VCaP (cell line): ENCODE measurements at regions not wholly inside any gene's neighbourhood (a gene's known extent, or its start where the extent isn't known, plus 50 kb on each side); places are given as distances from the start of the nearest gene placed in this dataset.

Experiments
- H3K27ac ChIP-seq: fragments of 450-650 bp; 2 replicates; pipeline ENCODE4 v1.5.1; 2017
- TF ChIP-seq, protein P1 (sequence below): fragments of 450-650 bp; conservative IDR thresholded peaks from 2 replicates; pipeline ENCODE4 v1.5.1; 2017; ENCODE audit warnings: mild to moderate bottlenecking, moderate library complexity

DNA sequence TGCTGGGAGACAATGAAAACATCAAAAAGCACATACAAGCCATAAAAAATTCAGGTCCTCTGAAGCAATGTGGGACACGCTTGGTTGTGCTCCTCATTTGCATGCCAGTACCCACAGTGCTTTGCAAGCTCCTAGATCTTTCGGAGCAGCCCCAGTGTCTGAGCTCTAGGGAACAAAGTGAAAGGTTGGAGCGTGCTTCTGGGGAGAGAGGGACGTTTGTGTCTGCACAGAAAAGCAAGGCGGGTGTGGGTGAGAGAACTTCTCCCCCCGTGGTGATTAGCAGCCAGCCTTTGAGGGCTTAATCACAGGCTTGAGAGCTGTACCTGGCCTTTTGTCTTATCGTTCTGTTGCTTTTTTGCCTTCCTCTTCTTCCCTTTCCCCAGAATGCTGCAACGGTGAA is 76.7 kb upstream of the HABP2 start:
- TF ChIP-seq, protein P1, sequence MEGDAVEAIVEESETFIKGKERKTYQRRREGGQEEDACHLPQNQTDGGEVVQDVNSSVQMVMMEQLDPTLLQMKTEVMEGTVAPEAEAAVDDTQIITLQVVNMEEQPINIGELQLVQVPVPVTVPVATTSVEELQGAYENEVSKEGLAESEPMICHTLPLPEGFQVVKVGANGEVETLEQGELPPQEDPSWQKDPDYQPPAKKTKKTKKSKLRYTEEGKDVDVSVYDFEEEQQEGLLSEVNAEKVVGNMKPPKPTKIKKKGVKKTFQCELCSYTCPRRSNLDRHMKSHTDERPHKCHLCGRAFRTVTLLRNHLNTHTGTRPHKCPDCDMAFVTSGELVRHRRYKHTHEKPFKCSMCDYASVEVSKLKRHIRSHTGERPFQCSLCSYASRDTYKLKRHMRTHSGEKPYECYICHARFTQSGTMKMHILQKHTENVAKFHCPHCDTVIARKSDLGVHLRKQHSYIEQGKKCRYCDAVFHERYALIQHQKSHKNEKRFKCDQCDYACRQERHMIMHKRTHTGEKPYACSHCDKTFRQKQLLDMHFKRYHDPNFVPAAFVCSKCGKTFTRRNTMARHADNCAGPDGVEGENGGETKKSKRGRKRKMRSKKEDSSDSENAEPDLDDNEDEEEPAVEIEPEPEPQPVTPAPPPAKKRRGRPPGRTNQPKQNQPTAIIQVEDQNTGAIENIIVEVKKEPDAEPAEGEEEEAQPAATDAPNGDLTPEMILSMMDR = no peak
- peak overlapping the region; percentile 79 for H3K27ac ChIP-seq

GRCh38 chr10:113476673-113477072 is 76.2 kb upstream of the HABP2 start:
- peak overlapping the region; percentile 79; the same call in 1 of the 2 replicates for H3K27ac ChIP-seq
- TF ChIP-seq, protein P1 = no peak

- TF ChIP-seq, protein P1 = no peak
- no peak overlapping the region for H3K27ac ChIP-seq
Observed at GRCh38 chr10:113477451-113477850, 75.4 kb upstream of the HABP2 start.

DNA sequence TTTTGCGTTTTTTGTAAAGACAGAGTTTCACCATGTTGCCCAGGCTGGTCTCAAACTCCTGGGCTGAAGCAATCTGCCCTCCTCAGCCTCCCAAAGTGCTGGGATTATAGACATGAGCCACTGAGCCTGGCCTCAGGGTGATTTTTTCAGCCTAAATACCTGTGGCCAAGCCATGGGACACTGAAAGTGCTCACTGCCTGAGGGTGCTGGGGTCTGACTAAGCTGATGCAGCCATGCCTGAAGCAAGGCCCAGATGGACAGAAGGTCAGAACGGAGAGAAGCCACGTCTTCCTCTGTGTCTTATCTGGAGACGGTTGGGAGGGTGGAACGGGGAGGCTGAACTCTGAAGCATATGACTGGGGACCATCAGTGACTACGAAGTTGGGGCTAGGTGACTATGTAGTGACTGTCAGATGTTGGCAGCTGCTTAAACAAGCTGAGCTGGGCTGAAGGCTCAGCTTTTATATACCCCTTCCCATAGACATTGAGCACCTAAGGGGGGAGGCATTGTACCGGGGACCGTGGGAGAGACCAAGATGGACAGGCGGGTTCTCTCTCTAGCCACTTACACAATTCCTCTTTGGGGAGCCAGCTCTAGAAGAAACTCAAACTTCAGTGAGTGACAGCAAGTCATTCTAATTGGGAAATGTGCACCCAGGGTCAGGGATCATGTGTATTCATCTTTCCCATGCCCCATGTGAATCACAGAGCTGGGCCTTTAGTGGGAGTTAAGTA is 73.3 kb upstream of the HABP2 start:
- TF ChIP-seq, protein P1 = no peak
- H3K27ac ChIP-seq = no peak overlapping the region

DNA sequence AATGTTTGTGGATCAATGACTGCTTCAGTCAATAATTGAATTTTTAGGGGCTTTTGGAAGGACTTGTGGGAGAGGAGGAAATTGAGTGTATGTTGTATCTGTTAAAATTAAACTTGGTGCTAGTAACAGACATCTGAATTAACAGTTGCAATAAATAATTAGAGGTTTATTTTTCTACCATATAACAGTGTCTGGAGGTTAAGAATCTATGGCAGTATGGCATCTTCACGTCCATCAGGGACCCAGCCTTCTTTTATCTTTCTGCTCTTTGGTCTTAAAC is 72.8 kb upstream of the HABP2 start:
- no peak overlapping the region for H3K27ac ChIP-seq
- TF ChIP-seq, protein P1 = no peak

DNA sequence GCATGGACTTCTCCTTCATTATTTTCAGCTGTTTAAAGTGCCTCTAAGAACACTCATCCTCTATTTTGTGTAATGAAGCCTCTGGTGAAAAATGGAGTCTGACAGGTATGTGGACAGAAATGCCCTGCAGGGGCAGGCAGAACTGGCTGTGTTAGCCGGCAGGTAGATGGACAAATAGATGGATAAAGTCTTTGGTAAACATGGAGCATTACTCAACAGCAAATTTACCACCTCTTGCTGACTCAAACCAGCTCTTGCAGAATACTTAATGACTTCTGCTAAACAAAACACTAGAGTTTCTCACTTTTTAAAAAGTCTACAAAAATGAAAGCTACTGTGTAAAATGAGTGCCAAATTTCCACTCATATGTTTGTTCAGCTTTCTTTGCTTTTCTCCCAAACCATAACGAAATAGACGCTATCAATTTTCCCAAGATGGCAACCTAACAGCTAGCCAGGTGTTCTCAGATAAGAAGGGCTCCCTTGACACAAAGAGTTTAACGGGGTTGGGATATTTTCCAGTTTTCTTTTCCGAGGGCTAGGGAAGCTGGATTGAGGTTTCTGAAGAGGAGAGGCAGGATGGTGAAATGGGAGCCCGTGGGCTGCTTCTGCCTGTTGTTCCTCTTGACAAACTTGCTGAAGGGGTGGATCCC is 71.9 kb upstream of the HABP2 start:
- H3K27ac ChIP-seq = peak overlapping the region; percentile 48
- TF ChIP-seq, protein P1 = no peak

DNA sequence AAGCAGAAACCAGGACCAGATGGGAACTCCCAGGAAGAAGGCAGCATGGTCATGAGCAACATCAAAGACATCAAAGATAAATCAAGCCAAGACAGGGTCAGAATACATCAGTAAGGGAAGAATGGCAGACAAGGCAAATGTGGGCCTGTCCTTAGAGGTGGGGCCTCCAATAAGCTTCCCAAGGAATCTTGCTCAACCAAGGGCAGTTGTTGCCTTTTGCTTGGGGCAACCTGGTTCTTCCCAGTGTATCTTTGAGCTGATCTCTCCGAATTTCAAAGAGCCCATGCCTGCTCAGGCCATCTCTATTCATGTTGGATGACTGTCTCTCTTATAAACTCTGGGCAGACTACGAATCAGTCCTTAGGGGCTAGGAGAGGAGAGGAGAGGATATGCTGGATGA is 68.4 kb upstream of the HABP2 start:
- TF ChIP-seq, protein P1 = no peak
- H3K27ac ChIP-seq = no peak overlapping the region
